Osteoblast (primary cell): ENCODE measurements at regions not wholly inside any gene's neighbourhood (a gene's known extent, or its start where the extent isn't known, plus 50 kb on each side); places are given as distances from the start of the nearest gene placed in this dataset.

Experiments
- DNase-seq: peaks from one replicate; pipeline ENCODE4 v3.0.0; 2011; ENCODE audit warnings: low spot score, mixed read lengths; ENCODE audit not compliant: insufficient read length; ENCODE audit errors: missing footprints
- H2AFZ ChIP-seq: 2 replicates; pipeline ENCODE4 v1.6.0; 2011; ENCODE audit warnings: mild to moderate bottlenecking, low read length
- H3K27ac ChIP-seq: 2 replicates; pipeline ENCODE4 v1.5.1; 2011; ENCODE audit warnings: mild to moderate bottlenecking, low read depth, low read length, moderate library complexity
- H3K27me3 ChIP-seq: 2 replicates; pipeline ENCODE4 v1.6.0; 2012; ENCODE audit warnings: mild to moderate bottlenecking, control low read depth, inconsistent platforms, low read length, moderate library complexity; ENCODE audit not compliant: insufficient read depth
- H3K36me3 ChIP-seq: 2 replicates; pipeline ENCODE4 v1.5.1; 2011; ENCODE audit warnings: mild to moderate bottlenecking, low read length, control low read depth, moderate library complexity; ENCODE audit not compliant: insufficient read depth
- H3K4me1 ChIP-seq: 2 replicates; pipeline ENCODE4 v1.5.1; 2011; ENCODE audit warnings: mild to moderate bottlenecking, low read length, control low read depth, moderate library complexity; ENCODE audit not compliant: insufficient read depth
- H3K4me2 ChIP-seq: 2 replicates; pipeline ENCODE4 v1.6.0; 2011; ENCODE audit warnings: mild to moderate bottlenecking, low read length; ENCODE audit not compliant: insufficient read depth
- H3K4me3 ChIP-seq: fragments of 200-600 bp; sonication (generic); 3 replicates; pipeline ENCODE4 v1.5.1; 2012; ENCODE audit warnings: mild to moderate bottlenecking, low read length, inconsistent platforms; ENCODE audit not compliant: insufficient read depth
- H3K79me2 ChIP-seq: 2 replicates; pipeline ENCODE4 v1.6.0; 2012; ENCODE audit warnings: mild to moderate bottlenecking, low read length, control low read depth, inconsistent platforms; ENCODE audit not compliant: insufficient read depth
- H3K9me3 ChIP-seq: 2 replicates; pipeline ENCODE4 v1.5.1; 2011; ENCODE audit warnings: low read depth, low read length, control low read depth
- H4K20me1 ChIP-seq: 2 replicates; pipeline ENCODE4 v1.6.0; 2012; ENCODE audit warnings: mild to moderate bottlenecking, low read length, control low read depth; ENCODE audit not compliant: insufficient read depth
- CTCF ChIP-seq: IDR thresholded peaks from 2 replicates; pipeline ENCODE4 v1.5.1; 2011; ENCODE audit warnings: mild to moderate bottlenecking, low read depth, low read length, moderate library complexity; ENCODE audit errors: extremely low read depth

- H3K27ac ChIP-seq, result no peak overlapping the region
- H4K20me1 ChIP-seq, result no peaks in the 10 kb centered on the region
- H3K4me1 ChIP-seq, result no peaks in the 10 kb centered on the region
- no peak for TF ChIP-seq CTCF
- H3K27me3 ChIP-seq, result no peaks in the 10 kb centered on the region
- no peaks in the 10 kb centered on the region for H3K9me3 ChIP-seq
- H2AFZ ChIP-seq, result no peak overlapping the region
- H3K4me3 ChIP-seq, result no peak overlapping the region
- no peaks in the 10 kb centered on the region for H3K79me2 ChIP-seq
- H3K36me3 ChIP-seq, result no peaks in the 10 kb centered on the region
- DNase-seq, result no peak
- H3K4me2 ChIP-seq, result no peak overlapping the region
Measured at GRCh38 chr21:15171546-15171945, 106.7 kb upstream of the NRIP1 start.

- no peak overlapping the region for H3K4me3 ChIP-seq
- H3K4me2 ChIP-seq, result no peak overlapping the region
- no peak for DNase-seq
- no peak overlapping the region for H3K27ac ChIP-seq
- H3K4me1 ChIP-seq, result no peaks in the 10 kb centered on the region
- no peaks in the 10 kb centered on the region for H3K79me2 ChIP-seq
- no peaks in the 10 kb centered on the region for H3K27me3 ChIP-seq
- no peak for TF ChIP-seq CTCF
- H3K36me3 ChIP-seq, result no peaks in the 10 kb centered on the region
- H3K9me3 ChIP-seq, result no peaks in the 10 kb centered on the region
- no peaks in the 10 kb centered on the region for H4K20me1 ChIP-seq
- no peak overlapping the region for H2AFZ ChIP-seq
Measured at GRCh38 chr21:15172963-15173362, 108.2 kb upstream of the NRIP1 start.

- Histone ChIP-seq H3K9me3 (no peaks in the 10 kb centered on the region), H3K4me2 (no peak overlapping the region), H3K4me1 (no peaks in the 10 kb centered on the region), H3K36me3 (no peaks in the 10 kb centered on the region), H3K4me3 (no peak overlapping the region), H3K27ac (no peak overlapping the region), H2AFZ (no peak overlapping the region), H3K79me2 (no peaks in the 10 kb centered on the region), H3K27me3 (no peaks in the 10 kb centered on the region), H4K20me1 (no peaks in the 10 kb centered on the region)
- DNase-seq, result no peak
- TF ChIP-seq CTCF, result no peak
Measured at GRCh38 chr21:15174923-15175322, 110.1 kb upstream of the NRIP1 start.

- no peak for TF ChIP-seq CTCF
- no peaks in the 10 kb centered on the region for H3K36me3 ChIP-seq
- H3K27me3 ChIP-seq, result no peaks in the 10 kb centered on the region
- no peak overlapping the region for H3K4me3 ChIP-seq
- no peak overlapping the region for H3K4me2 ChIP-seq
- H3K79me2 ChIP-seq, result no peaks in the 10 kb centered on the region
- DNase-seq, result no peak
- no peaks in the 10 kb centered on the region for H4K20me1 ChIP-seq
- H3K4me1 ChIP-seq, result no peaks in the 10 kb centered on the region
- no peaks in the 10 kb centered on the region for H3K9me3 ChIP-seq
- no peak overlapping the region for H3K27ac ChIP-seq
- H2AFZ ChIP-seq, result no peak overlapping the region
Measured at GRCh38 chr21:15182731-15183130, 117.9 kb upstream of the NRIP1 start.
